ENCODE measurements at regions not wholly inside any gene's neighbourhood (a gene's known extent, or its start where the extent isn't known, plus 50 kb on each side); places are given as distances from the start of the nearest gene placed in this dataset.

DNA sequence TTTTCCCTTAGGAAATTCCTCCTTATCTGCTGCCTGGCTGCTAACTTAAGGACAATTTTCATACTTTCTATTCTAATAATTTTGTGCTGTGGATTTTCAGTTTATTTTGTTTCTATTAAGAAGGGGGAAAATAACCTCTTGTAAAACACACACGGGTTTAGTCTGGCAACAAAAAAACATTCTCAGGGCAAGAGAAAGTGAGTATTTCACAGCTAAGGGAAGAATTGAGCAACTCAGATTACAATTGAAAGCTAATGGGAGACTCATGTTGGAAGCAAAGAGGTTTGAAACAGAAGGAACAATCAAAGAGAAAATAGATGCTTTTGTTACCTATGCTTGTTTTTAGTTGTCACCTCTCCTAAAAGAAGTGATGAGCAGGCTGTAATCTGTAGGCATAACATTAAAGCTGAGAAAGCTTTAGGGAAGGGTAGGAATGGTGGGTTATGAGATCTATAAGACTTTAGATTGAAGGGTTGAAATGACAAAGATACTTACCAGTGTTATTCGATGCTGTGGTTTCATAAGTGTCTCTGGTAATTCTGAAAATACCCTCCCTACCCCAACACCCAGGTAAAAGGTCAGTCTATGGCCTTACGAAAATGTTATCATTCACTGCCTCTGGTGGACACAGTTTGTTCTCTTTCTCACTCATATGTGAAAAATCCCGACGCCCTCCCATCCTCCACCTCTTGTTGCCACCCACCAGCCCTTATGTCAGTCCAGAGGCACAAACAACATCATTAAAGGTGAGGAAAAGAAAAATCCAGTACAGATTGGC is 510.9 kb downstream of the TXNL1 start:
- DNase-seq (ENCODE audit: low read depth): no peak

DNA sequence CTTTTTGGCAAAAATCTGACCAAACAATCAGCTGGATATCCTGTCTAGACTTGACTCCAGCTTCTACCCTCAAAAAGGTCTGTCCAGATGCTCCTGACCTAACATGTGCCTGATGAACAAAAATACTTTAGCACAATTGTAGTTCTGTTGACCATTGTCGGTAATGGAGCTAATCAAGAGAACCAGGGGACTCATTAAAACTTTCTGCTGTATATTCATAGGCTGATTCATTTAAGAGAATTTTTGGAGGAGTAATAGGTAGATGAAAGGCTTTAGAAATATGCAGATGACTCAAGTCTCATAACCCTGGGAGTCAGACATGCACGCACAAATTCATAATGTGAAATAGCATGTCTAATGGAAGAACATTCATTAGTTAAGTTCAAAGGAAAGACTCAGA is 514.2 kb downstream of the TXNL1 start:
- DNase-seq (ENCODE audit: low read depth): peak; percentile 92

GRCh38 chr18:56121669-56122068 is 516.7 kb downstream of the TXNL1 start:
- DNase-seq (ENCODE audit: low read depth): no peak

DNA sequence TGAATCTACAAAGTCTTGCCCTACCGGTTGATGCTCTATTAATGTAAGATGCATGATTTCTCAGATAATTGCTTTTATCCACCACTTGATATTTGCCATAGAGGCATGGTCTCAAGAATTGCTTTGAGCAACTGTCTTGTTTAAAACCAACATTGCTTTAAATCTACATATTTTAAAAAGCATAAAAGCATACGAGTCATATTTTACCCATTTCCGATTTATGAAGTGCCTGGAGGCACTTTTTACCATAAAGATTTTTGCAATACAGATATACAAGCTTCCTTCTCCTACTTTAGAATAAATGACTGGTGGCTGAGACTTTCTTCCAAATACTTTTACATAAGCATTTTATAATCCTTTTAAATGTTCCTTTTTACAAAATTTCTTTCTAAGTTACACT is 517.6 kb downstream of the TXNL1 start:
- no peak for DNase-seq (ENCODE audit: low read depth)

GRCh38 chr18:56119681-56120080 is 518.7 kb downstream of the TXNL1 start:
- no peak for DNase-seq (ENCODE audit: low read depth)

DNA sequence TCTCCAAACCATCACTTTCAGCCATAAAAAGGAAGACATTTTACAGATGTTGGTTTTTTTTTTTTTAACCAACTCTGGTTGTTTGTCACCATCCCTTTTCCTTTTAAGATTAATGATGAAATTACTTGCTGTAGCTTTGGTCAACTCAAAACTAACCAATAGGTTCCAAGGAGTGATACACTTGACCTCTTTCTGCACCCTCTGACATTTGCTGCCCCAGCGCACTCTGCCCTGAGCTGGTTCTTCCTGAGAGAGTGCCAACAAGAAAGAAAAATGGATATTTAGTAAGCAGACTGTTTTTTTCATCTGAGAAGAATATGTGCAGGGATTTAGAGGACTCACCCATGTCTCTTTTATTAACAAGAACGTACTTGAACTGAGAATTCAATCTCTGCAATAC is 520.0 kb downstream of the TXNL1 start:
- no peak for DNase-seq (ENCODE audit: low read depth)

GRCh38 chr18:56115071-56116015 is 523.0 kb downstream of the TXNL1 start:
- peak; percentile 75 for DNase-seq (ENCODE audit: low read depth)

DNA sequence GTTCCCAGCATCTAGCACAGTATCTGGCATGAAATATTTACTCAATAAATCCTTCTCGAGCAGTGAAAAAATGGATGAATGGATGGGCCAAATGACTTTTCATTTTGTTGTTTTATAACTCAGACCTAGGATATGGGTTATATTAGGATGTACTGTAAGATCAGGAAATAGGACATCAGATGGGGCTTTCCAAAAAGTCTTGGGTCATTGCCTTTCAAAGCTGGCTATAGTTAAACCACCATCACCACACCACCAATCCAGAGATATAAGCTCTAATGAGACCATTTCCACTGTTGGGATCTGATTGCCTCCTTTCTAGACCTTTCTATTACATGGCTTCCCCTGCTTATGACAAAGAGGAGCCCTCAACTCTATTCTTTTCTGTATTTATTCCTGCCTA is 525.0 kb upstream of the TCF4 start:
- DNase-seq (ENCODE audit: low read depth): no peak

DNA sequence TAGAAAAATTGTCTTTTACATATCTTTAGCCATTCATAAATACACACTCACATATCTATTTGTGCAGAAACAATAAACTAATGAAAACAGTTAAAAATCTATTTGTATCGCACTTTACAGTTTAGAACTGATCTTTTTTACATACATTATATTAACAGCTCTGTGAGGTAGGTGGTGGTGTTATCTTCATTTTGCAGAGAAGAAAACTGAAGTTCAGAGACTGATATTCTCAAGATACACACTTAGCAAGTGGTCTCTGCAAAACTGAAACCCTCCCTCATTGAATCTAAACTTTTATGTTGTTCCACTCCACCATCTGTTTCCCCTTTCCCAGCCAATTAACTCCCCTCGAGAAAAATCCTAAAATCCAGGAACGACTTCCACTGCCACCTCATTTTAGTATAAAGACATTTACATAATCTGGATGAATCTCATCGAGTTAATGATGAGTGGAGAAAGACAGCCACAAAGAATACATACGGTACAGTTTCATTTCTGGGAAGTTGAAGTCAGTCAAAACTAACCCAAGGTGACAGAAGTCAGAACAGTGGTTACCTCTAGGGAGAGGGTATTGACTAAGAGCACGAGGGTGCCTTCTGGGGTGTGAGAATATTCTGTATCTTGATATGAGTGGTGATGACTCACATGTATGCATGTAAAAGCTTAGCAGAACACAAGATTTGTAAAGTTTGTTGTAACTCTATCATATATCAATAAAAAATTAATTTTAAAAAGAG is 524.2 kb upstream of the TCF4 start:
- DNase-seq (ENCODE audit: low read depth): peak; percentile 73

GRCh38 chr18:56109757-56110156 is 521.8 kb upstream of the TCF4 start:
- no peak for DNase-seq (ENCODE audit: low read depth)

DNA sequence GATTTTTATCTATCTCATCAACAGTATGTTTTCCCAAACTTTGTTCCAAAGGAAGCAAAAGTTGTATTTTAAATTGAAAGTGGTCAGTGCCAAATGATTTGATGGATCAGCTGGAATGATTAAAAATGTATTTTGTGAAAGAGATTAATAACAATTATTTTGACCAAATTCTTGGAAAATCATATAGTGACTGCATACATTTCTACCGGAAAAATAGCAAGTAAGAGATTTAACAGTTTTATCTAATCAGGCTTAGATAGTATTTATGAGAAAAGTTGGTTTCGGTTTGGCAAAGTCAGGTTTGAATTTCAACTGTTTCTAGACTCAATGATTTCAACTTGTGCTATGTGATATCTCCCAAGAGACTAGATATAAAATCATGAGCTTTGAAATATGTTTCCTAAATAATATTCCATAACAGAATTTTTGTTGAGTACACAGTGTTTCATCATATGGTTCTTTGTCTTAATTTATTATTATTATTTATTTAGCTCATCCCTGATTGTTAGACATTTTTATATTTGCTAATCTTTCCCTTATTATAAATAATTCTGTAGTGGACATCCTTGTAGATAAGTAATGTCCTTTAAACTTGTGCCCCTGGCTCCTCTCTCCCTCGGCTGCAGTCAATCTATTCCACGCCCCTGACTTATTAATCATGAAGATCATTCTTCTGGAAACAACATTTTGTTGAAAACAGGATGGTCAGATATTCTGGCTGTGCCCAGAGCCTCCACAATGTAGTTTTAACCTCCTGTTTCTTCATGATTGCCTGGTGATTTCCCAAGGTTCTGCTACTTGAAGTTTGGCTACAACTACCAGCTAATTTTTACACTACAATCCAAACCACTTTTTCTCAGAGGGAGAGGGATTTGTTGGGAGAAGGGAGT is 520.7 kb upstream of the TCF4 start:
- DNase-seq (ENCODE audit: low read depth): no peak

GRCh38 chr18:56107821-56108477 is 520.0 kb upstream of the TCF4 start:
- DNase-seq (ENCODE audit: low read depth): no peak

DNA sequence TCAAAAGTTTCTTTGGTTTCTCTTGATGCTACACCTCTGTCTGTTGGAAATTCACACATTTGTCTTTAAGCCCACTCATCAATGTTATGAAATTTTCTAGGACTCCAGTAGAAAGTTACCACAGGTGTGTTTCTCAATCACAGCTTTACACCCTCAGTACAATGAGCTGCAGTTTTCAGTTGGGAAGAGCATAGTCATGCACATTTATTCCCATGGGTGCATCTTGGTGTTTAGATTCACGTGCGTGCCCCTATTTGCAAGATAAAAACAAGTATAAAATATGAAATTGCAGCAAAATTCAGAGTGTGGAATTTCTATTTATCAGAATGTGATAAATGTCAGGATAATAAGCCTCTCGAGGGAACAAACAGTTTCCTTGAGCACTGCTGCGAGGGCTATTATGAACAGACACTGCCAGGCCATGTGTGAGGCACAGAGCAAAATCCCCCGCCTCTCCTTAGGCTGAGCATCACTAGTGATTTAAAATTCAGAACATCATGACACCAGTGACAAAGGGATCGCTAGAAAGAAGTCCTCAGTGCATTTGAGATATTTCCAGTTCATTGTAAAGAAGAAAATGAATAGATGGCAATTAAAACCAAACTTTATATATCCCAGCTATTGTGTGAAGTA is 512.2 kb upstream of the TCF4 start:
- no peak for DNase-seq (ENCODE audit: low read depth)

GRCh38 chr18:56097621-56098020 is 509.6 kb upstream of the TCF4 start:
- peak; percentile 26 for DNase-seq (ENCODE audit: low read depth)

DNA sequence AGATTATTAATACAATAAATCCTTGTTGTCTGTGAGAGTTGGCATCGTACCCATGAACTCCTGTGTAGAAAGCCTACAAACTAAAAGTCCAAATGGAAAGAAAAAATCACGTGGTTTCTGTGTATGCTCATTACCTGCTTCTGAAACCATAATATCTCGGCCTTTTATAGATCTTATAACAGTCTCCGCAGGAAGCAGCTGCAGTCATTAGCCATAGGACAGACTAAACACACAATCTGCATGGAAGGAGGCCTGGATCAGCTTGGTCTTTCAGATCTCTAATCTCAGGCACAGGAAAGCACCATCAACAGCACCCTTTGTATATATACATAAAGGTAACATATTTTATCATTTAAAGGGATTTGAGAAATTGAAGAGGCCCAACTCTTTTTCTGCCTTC is 508.9 kb upstream of the TCF4 start:
- DNase-seq (ENCODE audit: low read depth): no peak

DNA sequence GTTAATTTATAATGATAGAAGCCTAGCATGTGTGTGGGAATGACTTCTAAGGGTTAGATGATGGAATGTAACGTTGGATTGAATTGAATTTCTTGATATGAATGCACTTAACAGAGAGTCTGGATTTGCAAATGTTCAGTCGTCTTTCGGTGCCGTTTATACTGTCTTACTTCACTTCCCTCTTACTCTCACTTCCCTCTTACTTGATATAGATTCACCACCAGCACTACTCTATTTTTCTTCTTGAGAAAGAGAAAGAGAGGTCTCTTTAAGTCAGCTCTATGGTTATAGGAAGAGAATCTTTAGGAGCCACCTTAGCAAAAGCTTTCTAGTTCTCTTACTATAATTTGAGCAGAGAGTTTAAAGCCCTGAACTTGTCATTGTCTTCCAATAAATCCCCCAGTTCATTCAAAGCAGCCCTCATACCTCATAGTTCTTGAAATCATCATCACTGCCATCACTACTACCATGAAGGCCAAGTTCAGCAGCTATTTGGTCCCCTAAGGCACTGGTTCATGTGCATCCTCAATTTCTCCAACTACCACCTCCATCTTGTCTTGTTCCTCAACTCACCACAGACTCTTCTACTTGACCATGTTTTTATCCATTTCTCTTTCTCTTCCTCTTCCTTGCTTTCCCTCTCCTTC is 501.7 kb upstream of the TCF4 start:
- no peak for DNase-seq (ENCODE audit: low read depth)

DNA sequence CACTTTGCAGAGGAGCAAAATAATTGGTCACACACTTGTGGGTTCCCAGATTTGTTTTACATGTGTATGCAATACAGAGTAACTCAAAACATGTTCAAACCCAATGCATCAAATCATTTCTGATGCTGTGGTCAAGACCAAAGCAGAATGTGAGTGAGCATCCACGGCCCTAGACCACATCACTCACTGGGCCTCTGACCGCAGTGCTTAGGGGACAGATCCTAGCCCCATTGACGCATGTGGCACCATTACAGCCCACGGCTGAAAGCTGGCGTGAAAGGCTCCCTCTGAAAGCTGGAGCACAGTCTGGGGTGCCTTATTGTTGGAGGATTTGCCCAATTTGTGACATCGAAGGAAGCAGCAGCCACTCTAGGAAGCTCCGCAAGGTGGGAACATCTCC is 498.8 kb upstream of the TCF4 start:
- no peak for DNase-seq (ENCODE audit: low read depth)

DNA sequence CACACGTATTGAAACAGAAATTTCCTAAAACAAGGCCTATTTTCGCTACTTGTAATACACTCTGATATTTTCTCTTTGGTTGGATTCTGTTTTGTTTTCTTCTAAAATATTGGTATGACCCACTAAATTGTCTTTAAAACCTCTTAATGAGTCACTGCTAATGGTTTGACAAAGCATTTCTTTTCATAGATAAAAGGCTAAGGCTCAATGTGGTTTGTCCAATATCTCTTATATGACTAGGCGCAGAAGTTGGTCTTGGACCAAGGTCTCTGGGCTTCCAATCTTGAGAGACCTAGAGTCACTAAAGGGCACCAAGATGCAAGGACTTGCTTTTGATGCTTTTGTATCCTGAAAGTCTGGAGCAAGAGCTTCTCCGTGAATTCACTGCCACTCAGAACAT is 498.2 kb upstream of the TCF4 start:
- DNase-seq (ENCODE audit: low read depth): peak; percentile 35

- DNase-seq (ENCODE audit: low read depth): peak; percentile 56
These were observed 497.6 kb upstream of the TCF4 start for GRCh38 chr18:56085551-56085950.

Measured in M059J (cell line).